GM12872 (cell line): ENCODE measurements at regions not wholly inside any gene's neighbourhood (a gene's known extent, or its start where the extent isn't known, plus 50 kb on each side); places are given as distances from the start of the nearest gene placed in this dataset.

Experiments used
- TF ChIP-seq, protein P1 (sequence below): IDR thresholded peaks from 3 replicates; pipeline ENCODE4 v1.5.1; 2011; ENCODE audit warnings: low read depth, mild to moderate bottlenecking, low read length, moderate library complexity; ENCODE audit not compliant: insufficient read depth

DNA sequence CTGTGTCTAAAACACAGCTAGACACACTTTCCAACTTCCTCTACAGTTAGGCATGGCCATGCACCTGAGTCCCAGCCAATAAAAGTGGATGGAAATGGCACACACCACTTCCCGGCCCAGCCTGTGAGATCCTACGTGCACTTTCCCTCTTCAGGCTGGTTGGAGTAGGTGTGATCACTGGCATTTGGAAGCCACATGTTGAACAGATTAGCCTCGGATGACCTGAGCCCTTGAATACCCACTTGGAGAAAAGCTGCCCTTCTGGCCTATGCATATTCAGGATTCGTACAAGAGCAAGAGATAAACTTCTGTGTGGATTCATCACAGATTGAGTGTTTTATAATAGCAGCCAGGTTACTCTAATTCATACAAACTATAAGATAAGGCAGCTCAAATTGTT lies 359.0 kb upstream of the SLC30A5 start:
- TF ChIP-seq, protein P1, sequence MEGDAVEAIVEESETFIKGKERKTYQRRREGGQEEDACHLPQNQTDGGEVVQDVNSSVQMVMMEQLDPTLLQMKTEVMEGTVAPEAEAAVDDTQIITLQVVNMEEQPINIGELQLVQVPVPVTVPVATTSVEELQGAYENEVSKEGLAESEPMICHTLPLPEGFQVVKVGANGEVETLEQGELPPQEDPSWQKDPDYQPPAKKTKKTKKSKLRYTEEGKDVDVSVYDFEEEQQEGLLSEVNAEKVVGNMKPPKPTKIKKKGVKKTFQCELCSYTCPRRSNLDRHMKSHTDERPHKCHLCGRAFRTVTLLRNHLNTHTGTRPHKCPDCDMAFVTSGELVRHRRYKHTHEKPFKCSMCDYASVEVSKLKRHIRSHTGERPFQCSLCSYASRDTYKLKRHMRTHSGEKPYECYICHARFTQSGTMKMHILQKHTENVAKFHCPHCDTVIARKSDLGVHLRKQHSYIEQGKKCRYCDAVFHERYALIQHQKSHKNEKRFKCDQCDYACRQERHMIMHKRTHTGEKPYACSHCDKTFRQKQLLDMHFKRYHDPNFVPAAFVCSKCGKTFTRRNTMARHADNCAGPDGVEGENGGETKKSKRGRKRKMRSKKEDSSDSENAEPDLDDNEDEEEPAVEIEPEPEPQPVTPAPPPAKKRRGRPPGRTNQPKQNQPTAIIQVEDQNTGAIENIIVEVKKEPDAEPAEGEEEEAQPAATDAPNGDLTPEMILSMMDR = no peak

DNA sequence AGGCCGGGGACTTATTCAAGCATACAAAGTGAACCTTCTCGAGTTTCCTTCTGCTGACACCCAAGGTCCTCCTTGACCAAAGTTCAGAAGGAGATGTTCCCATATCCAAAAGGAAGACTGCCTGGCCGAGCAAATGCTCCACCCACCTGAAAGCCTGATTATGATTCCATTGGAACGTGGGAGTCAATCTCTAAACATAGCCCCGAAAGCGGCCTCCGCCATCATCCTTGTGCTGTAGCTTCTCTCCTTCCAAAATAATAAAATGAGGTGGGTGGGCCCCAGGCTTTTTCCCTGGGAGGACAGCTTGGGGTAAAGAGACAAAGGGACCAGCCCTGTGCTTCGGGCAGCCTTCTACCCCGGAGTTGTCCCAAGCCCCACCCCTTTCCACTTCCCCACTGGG lies 355.6 kb upstream of the SLC30A5 start:
- TF ChIP-seq, protein P1 = no peak

DNA sequence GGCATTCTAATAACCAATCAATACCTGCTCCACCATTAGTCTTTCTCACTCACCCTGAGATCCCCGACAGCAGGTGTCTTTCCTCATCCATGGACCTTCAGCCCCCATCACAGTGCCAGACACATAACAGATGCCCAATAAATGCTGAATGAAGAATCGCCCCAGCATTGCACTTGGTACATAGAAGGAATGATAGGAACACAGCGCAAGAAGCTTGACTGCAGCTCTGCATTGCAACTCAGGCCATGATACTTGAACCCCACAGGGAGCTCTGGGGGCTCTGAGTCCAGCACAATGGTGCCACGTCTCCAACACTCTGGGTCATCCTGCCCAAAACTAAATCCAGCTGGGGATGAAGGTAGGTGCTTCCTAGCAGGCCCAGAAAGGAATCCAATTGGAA lies 355.0 kb upstream of the SLC30A5 start:
- TF ChIP-seq, protein P1 = no peak

- TF ChIP-seq, protein P1 = no peak
Measured at GRCh38 chr5:68739752-68740151, 354.1 kb upstream of the SLC30A5 start.

- TF ChIP-seq, protein P1 = no peak
Measured at GRCh38 chr5:68740226-68740910, 353.4 kb upstream of the SLC30A5 start.

GRCh38 chr5:68744206-68744605 lies 349.6 kb upstream of the SLC30A5 start:
- TF ChIP-seq, protein P1 = no peak

DNA sequence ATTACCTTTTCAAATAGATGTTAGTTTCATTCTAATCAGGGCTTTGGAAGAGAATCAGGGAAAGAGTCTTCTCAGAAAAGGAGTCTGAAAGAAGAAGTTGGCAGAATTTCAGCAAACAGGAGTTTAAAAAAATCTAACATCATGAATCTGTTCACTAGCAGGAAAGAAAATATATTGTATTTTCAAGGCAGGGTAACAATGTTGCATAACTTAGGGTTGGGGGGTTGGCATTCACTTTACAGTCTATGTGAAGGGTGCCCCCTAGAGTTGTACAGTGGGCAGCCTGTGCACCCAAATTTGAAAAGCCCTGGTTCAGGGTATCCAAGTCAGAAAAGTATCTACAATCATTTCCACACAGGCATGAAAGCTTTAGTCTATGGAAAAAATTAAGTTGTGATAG lies 348.4 kb upstream of the SLC30A5 start:
- TF ChIP-seq, protein P1 = peak; percentile 34
